ENCODE measurements at regions not wholly inside any gene's neighbourhood (a gene's known extent, or its start where the extent isn't known, plus 50 kb on each side); places are given as distances from the start of the nearest gene placed in this dataset.

DNA sequence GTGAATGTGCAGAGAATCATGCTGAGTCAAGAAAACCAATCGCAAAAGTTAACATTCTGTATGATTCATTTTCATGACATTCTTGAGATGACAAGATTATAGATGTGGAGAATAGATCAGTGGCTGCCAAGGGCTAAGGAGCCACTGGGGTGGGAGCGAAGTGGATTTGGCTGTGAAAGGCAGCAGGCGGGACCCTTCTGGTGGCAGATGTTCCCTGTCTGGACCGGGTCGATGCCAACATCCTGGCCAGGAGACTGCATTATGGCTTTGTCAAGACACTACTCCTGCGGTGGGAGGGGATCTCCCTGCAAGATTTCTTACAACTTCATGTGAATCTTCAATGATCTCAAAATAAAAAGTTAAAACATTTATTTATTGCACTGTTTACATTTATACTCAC, 427.9 kb downstream of the GALR1 start:
- TF ChIP-seq CTCF (conservative IDR thresholded peaks at IDR 0.05; ENCODE audit: low read depth, low read length) (no peak), EZH2 (IDR thresholded peaks at IDR 0.05; ENCODE audit: borderline replicate concordance, low read depth, low read length, poor library complexity, severe bottlenecking) (no peak)
